ENCODE measurements at regions not wholly inside any gene's neighbourhood (a gene's known extent, or its start where the extent isn't known, plus 50 kb on each side); places are given as distances from the start of the nearest gene placed in this dataset.
"Not testable (repeated sequence)": the region's sequence is repeated elsewhere in the genome, so short reads cannot be mapped to it uniquely, and the experiment has no call there.

DNA sequence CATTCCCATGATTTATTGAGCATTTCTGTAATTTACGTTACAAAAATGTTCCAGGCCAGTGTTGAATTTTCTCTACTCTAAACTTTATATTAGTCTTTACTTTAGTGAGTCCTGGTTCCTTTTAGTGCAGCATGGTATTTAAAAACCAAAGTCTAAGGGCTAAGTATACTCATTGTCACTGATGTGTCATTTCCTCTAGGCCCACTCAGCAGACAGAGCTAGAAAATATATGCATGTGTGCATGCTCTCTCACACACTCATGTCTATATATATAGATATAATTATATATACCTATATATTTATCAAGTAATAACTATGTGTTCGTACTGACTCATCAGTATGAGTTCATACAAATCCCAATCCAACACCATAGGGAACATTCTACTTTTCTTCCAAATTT, 132.5 kb upstream of the SLC8A1 start:
- no peak for DNase-seq

DNA sequence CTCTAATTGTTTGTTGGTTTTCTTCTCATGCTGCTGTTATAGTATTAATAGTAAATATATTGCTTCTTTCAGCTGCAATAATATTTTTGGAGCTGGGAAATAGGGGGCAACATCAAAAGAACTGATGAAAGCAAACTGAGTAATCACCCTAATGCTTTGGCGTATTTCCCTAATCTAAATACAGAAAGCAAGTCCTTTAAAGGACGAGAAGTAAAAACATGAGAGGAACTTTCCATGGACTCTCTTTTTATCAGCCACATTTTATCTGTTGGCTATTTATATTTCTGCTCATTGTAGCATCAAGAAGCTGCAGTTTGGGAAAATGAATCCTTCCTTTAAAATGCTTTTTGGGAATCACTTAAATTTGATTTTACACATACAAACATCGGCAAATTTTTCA, 139.9 kb upstream of the SLC8A1 start:
- DNase-seq = no peak

DNA sequence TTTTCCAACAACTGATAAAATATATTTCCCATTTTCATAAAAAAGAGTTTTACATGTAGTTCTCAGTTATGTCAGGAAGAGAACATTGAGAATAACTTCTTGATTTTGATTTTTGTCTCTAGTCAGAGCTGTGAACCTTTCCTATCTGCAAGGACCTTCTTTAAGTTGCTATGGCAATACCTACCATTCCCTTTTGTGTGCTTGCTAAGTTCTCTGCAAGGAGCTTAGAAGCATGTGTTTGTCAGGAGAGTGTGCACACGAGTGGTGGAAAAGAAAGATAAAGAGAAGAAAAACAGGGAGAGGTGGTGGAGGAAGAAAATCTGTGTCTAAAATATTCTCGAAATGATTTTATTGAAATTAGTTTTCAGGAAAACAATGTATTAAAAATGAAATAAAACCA, 140.3 kb upstream of the SLC8A1 start:
- DNase-seq = no peak

DNA sequence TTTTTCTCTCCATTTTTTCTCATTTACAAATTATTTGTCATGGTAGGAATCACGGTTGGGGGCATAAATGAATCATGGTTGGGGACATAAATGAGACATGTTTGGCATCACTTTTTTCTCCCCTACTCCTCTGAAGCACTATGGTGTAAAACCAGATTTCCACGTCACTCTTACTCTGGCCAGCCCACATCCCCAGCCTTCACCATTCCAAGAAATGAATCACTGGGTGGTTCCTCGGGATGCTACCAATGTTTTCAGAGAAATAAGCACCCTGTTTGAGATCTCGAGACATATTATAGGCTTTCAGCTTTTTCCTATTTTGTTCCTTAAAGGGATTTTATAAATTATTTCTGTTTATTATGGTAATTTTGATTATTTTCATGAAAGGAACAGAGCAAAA, 155.0 kb upstream of the SLC8A1 start:
- DNase-seq = no peak

DNA sequence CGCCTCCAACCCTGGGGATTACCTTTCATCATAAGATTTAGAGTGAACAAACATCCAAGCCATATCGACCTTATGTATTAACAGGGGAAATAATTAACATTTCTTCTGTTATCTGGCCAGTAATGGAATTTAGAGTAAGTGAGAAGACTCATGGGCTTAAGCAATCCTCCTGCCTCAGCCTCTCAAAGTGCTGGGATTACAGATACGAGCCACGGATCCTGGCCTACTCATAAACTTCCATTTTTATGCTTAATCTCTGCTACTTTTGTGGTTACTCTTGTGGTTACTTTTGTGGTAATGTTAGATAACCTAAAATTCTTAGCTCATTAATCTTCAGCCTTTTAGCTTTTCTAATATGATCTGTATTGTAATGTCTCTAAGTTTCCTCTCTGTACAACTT, 159.3 kb upstream of the SLC8A1 start:
- no peak for DNase-seq

DNA sequence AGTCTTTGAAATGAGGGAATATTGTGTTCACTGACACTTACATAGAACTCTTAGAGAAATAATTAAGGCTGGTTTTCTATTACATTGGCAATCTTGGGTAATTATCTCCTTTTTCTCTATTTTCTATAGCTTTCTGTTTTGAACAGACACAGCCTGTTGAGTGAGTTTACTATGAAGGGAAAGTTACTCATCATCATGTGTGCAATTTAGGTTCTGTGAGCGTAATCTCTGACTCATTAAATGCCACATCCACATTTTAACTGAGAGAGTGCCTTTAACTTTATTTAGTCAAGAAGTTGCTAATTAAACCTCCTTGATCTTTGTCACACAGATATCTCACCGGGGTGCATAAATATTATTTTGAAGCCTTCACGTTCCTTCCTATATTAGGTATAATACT, 174.0 kb upstream of the SLC8A1 start:
- DNase-seq = no peak

DNA sequence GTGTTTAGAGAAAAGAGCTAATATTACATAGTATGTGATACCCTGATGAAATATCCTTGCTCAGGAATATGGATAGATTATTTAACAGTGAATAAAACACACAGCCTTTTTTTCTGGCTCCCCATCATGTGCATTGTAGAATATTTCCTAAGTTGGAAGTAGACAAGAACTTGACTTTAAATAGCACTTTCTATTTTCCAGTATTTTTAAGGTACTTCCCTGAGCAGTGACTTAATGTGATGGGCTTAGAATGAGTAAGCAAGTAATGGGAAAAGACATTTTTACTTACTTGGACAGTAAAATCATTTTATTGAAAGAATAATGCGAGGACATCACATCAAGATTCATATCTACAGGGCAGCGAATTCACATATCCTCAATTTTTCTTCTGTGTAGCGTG, 176.7 kb upstream of the SLC8A1 start:
- no peak for DNase-seq

DNA sequence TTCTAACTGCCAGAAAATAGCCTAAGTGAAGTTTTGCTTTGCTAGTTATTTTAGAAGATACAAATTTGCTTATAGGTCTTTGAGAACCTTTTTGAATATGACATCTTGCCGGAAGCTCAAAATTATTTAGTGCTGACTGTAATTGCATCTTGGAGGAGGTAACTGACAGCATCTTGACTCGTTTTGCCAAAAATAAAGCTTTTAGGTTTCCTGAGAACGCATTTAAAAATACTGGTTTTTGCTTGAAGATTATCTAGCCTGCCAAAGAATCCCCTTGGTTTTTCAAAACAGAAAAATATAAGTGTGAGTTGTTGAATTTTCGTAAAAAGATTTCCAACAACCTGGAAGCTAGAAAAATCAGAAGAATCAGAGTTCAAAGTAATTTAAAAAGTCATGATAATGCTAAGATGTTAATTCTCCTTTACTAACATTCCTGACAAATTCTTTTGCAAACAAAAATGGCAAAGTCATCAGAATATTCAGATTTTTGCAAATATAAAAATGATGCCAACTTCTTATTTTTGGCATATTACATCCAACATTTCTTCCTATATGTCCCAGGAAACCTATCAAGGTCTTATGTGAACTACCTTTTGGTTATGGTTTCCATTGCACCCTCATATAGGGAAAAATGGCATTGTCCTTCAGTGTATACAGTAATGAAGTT, 178.0 kb upstream of the SLC8A1 start:
- no peak for DNase-seq

DNA sequence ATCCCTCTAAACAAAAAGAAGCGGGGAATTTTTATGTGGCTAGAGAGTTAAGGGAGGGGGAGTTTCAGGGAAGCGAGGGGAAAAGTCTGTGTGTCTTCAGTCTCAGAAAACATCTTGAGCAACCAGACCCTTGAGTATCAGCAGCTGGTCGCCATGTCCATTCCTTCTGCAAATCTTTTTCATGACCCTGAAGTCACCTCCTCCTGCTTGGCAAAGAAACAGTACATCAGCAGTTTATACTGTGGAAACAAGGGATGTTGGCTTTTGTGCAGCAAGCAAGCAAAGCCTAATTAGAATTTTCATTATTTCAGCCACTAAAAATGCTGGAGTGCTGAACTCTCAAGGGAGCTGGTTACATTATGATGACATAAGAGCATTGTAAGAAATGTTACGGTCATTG, 187.4 kb upstream of the SLC8A1 start:
- DNase-seq = no peak

DNA sequence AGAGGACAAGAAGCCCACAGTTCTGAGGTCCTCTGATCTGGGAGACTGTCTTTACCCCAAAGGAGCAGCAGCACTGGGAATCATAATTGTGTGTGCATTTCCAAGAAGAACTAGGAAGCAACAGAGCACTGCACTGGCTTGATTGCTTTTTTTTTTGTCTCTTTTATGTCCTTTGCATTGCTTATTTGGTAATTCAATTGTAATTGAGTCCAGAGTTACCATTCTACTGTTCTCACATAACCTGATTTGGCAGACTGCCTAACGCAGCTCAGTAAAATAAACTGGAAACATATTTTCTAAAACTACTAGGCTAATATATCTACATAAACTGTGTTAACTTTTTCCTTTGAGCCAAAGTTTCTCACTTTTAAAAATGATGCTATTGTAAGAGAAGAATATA, 190.3 kb upstream of the SLC8A1 start:
- peak; percentile 18 for DNase-seq

DNA sequence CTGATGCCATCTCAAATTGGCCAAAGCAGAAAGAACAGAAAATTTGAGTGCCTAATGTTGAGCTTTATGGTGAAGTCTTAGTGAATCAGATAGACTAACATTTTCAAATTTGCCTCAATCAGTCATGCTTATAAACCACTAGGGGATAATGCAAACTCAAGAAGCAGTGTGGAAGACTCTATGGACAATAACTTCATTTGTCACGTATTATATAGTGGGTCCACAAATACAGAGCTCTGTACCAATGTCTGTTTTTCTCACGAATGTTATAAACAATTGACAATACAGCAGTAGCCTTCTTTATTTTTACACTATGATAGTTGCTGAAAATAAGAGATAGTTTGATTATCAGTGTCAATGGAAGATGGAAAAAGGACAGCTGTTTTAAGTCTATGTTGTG, 190.8 kb upstream of the SLC8A1 start:
- DNase-seq = no peak

DNA sequence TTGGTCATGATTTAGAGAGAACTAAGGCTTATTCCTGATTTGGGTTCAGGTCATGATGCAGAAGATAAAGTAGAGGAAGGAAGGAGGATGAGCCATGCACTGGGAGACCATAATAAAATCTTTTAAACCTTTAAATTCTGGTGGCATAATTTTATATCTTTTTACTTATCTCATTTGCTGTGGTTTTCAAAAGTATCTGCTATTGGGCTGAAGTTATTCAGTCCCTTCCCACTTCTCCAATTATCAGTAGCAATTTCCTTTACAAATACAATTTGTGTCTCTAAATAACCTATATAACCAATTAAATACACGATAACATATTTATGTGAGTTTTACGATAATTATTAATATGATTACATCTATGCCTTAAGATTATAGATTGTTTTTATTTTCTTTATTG, 194.8 kb upstream of the SLC8A1 start:
- no peak for DNase-seq

DNA sequence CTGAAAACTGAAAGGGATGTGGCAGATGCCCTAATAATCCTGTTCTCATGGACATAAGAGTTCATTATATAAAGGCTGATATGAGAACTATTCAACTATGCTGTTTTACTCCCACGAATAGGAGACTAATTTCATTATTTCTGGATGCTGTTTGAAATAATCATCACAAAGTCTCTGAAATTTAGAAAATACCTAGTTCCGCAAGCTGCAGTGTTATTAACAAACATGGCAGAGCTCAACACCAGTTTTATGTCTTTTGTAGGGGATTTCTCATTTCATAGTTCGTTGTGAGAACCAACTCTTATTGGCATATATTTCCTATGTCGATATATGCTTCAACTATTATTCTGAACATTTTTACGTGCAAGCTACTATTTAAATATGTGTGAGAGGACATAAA, 200.3 kb upstream of the SLC8A1 start:
- no peak for DNase-seq

DNA sequence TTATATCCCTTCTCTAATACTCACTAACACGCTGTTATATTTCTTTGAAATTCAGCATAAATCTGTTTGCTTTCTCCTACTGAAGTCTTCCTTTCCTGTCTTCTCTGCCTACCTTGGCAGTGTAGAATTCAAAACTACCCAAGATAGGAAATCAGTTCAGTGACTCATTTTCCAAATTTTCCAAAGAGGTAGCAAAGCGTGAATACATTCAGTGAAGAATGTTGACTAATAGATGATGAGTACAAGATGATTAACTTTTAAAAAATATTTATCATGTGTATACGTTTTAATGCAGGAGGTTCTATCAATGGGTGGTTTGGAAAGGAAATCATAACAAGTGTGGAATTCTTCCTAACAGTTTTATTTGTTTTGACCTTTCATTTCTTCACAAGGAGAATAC, 201.9 kb upstream of the SLC8A1 start:
- DNase-seq = no peak

DNA sequence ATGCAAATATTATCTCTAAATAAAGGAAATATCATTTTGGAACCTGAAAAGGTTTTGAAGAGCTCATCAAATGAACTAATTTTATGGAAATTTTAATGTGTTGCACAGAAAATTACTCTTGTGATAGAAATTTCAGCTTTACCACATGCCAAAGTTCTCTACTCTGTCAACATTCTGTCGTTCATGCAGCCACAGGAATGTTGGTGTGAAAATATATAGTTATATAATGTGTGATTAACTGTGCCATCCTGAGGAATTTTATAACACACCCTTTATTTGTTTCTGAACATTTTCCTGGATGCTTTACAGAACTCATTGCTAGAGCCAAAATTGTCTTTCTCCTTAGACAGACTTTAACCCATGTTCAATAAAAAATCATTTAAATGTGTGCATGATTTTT, 202.5 kb upstream of the SLC8A1 start:
- DNase-seq = no peak

DNA sequence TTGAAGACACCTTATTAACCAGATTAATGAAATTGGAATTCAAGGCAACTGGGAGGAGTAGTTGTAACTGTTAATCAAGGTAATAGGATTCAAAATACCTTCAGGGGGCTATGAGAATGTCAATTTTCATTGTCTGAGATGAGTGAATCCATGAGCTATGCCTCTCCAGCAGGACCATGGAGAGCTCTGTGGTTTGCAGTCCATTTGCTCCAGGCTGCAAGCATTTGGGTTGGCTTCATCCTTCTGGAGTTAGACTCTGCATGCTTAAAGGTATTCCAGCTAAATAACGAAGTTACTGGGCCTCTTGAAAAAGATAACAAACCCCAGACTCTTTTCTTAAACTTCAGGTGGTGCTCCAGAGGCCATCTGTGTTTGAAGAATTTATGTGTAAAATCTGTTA, 207.1 kb upstream of the SLC8A1 start:
- DNase-seq = no peak

DNA sequence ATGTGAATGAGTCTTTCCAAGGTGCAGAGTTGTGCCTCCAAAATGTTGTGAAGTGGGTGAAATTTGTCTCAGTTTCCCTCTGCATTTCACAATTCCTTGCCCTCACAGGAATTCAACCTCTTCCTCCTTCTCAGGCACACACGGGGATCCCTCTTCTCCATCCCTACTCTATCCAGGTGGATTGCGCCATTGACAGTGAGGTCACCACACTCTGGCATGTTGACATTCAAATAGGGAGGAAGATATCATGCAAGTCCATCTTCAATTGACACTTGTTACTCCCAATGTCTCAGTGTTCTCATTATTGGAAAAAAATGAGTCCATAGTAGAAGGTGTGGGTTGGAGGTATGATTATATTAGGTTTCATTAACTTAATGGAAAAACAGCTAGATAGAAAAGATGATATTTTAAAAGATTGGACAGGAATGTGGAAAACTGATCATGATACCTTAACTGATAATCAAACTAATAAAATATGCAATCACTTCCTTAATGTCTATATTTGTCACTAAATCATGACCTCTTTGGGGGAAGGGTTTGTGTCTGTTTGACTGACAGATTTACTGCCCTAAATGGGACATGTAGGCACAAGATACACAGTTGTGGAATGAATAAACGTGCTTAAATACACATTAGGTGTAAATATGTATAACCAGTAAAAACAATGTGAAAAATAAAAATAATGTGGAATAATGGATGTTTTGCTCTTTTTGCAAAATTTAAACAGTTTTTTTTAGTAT, 213.8 kb upstream of the SLC8A1 start:
- DNase-seq = no peak

DNA sequence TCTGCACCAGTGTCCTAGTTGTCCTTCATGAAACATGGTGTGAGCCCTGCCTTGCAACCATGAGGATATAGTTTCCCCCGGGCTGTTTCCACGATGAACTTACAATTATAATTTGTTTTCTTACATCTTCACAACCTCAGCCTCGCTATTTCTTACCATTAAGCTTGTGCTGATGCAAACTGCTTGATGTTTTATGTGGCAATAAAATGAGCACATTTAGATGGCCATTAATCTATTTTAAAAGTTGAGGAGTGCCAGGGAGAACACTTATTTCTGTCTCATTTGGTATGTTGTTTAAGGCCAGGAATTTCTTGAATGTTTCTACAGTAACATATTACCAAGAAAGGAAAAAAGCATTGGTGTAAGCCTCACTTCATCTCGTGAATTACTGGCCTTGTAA, 214.5 kb upstream of the SLC8A1 start:
- DNase-seq = no peak

DNA sequence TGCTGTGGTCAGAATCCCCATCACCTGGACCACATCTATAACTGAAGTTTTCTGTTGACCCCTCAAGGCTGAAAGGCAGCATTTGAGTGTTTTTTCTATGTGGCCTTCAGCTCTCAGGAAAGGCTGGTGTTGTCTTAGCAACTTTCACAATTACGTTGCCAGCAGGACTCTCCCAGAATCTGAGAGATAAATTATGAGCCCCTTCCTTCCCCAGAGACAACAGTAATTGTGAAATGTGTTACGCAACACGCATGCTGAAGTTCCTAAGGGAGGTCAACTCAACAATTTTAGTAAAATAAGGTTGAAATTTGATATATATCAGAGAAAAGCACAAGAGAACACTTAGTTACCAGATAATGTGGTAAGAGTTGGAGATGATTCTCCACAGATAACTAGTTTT, 216.5 kb upstream of the SLC8A1 start:
- DNase-seq = no peak

DNA sequence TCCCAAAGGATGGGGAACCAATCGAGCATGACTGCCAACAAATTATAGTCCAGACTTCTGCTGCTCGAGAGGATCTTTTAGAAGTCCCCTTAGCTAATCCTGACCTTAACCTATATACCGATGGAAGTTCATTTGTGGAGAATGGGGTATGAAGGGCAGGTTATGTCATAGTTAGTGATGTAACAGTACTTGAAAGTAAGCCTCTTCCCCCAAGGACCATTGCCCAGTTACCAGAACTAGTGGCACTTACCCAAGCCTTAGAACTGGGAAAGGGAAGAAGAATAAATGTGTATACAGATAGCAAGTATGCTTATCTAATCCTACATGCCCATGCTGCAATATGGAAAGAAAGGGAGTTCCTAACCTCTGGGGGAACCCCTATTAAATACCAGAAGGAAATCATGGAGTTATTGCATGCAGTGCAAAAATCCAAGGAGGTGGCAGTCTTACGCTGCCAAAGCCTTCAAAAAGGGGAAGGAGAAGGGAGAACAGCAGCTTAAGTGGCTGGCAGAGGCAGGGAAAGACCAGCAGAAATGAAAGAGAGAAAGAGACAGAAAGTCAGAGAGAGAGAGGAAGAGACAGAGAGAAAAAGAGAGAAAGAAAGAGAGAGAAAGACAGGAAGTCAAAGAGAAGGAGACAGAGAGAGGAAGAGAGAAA, 224.4 kb upstream of the SLC8A1 start:
- not testable (repeated sequence) for DNase-seq

DNA sequence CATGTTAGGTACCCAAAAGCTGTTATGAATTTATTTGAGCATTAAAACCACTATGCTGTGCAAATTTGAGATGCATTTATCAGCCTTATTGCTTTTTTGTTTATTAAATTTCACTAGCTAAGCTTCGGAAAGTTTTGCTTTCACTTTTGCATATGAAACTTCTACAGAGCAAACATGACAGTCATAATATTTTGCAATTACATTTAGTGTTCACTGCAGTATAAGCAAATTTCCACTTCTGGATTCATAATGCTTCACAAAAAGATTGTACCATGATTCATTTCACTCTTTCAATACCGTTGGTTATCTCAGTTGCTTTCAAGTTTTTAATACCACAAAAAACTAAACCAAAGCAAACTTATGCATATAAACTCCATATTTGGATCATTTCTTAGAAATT, 228.7 kb upstream of the SLC8A1 start:
- no peak for DNase-seq

DNA sequence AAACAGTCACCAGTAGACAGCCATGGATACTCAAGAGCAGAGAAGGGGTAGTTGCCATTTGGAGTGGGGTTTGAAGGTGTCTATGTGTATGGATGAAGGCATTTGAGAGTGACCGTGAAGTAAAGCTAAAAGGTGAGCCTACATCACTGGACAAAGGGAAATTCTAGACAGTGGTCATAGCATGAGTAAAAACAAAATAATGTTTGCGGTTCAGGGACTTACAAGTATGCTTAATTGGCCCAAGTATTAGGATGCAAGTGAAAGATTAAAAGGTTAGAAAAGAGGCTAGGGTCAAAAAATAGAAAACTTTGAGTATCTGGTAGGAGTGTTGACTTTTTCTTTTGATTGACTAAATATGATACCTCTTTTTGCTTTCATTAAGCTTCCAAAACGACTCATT, 238.1 kb upstream of the SLC8A1 start:
- no peak for DNase-seq

DNA sequence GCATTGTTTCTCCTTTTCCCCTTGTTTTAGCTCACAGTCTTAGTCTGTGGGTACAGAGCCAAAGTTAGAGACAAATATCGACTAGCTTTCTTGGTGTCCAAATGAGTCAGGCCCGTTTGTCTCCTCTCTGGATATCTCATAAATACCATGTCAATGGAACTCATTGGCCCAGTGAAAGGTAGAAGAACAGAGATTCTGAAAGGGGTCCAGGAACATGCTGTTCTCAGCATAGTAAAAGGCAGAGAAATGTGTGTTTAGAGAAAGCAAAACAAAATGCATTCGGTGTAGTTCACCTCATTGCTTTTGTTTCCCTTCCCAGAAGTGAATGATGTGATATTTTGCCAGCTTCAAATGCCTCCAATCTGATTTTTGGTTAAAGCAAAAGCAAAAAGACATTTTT, 238.6 kb upstream of the SLC8A1 start:
- DNase-seq = no peak

DNA sequence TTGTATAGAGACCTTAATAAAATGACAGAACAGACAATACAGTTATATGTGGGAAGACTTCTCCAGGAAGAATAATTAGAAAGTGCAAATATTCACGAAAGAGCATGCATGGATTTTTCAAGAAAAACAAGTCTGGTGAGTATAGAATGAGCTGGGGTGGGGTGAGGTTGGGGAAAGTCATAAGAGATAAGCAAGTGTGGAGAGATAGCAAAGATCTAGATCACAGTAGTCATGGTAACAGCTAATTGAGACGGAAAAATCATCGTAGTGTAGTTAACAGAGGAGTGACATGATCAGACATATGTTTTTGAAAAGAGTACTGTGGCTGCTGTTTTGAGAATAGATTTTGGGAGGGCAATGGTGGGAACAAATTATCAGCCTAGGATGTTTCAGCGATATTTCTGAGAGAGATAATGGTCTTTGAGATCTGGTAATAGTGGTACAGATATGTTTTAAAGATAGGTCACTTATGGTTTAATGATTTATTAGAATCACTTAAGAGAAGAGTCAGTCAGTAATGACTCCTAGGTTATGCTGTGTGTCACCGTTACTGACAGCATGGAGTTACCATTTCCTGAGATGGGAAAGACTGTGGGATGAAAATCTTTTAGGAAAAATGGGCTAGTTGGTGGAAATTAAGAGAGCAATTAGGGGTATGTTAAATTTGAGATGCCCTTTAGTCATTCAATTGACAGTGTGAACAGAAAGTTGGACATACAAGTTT, 248.5 kb upstream of the SLC8A1 start:
- DNase-seq = no peak

Measured in DMS153 (cell line).